Lower leg skin (tissue), 3 donors: ENCODE measurements at regions not wholly inside any gene's neighbourhood (a gene's known extent, or its start where the extent isn't known, plus 50 kb on each side); places are given as distances from the start of the nearest gene placed in this dataset.

Experiments used
- POLR2A ChIP-seq, 2 donors: fragments of 450-650 bp; IDR thresholded peaks; one replicate each; pipeline ENCODE4 v1.6.1; 2016 to 2017; ENCODE audit warnings: antibody characterized with exemption in 2 of 2, mild to moderate bottlenecking in 1 of 2, moderate library complexity in 1 of 2
- TF ChIP-seq, protein P1 (sequence below), 3 donors: fragments of 450-650 bp; IDR thresholded peaks; one replicate each; pipeline ENCODE4 v1.5.1; 2016; ENCODE audit warnings: antibody characterized with exemption in 3 of 3, mild to moderate bottlenecking in 3 of 3, moderate library complexity in 2 of 3

GRCh38 chr6:114874410-114874809 is 531.6 kb upstream of the HS3ST5 start:
- TF ChIP-seq, protein P1, sequence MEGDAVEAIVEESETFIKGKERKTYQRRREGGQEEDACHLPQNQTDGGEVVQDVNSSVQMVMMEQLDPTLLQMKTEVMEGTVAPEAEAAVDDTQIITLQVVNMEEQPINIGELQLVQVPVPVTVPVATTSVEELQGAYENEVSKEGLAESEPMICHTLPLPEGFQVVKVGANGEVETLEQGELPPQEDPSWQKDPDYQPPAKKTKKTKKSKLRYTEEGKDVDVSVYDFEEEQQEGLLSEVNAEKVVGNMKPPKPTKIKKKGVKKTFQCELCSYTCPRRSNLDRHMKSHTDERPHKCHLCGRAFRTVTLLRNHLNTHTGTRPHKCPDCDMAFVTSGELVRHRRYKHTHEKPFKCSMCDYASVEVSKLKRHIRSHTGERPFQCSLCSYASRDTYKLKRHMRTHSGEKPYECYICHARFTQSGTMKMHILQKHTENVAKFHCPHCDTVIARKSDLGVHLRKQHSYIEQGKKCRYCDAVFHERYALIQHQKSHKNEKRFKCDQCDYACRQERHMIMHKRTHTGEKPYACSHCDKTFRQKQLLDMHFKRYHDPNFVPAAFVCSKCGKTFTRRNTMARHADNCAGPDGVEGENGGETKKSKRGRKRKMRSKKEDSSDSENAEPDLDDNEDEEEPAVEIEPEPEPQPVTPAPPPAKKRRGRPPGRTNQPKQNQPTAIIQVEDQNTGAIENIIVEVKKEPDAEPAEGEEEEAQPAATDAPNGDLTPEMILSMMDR (IDR thresholded peaks at IDR 0.05) = no peak
- TF ChIP-seq POLR2A (IDR thresholded peaks at IDR 0.05) = no peak
